Nephron (organoid): ENCODE measurements at regions not wholly inside any gene's neighbourhood (a gene's known extent, or its start where the extent isn't known, plus 50 kb on each side); places are given as distances from the start of the nearest gene placed in this dataset.
"Not testable (repeated sequence)": the region's sequence is repeated elsewhere in the genome, so short reads cannot be mapped to it uniquely, and the experiment has no call there.

Experiments used
- H3K27ac Mint-ChIP-seq, 3 experiments: 2 replicates each; pipeline ENCODE4 v1.8.0; 2020; ENCODE audit warnings: mixed read lengths in 3 of 3, mild to moderate bottlenecking in 2 of 3, moderate library complexity in 1 of 3
- H3K27me3 Mint-ChIP-seq: 2 replicates; pipeline ENCODE4 v1.8.0; 2021; ENCODE audit warnings: low read depth, mild to moderate bottlenecking, moderate library complexity, mixed read lengths
- H3K36me3 Mint-ChIP-seq: 2 replicates; pipeline ENCODE4 v1.8.0; 2020; ENCODE audit warnings: low read depth, mixed read lengths
- H3K4me1 Mint-ChIP-seq: 2 replicates; pipeline ENCODE4 v1.8.0; 2020; ENCODE audit warnings: mixed read lengths
- H3K4me3 Mint-ChIP-seq, 3 experiments: 2 replicates each; pipeline ENCODE4 v1.8.0; 2020; ENCODE audit warnings: mild to moderate bottlenecking in 3 of 3, mixed read lengths in 3 of 3, moderate library complexity in 2 of 3
- H3K9me3 Mint-ChIP-seq: 2 replicates; pipeline ENCODE4 v1.8.0; 2020; ENCODE audit warnings: mixed read lengths
- TF ChIP-seq, protein P1 (sequence below), 3 experiments: fragments of 200-600 bp; sonication (generic); IDR thresholded peaks; one replicate each; pipeline ENCODE4 v1.5.0; 2021; ENCODE audit warnings: antibody characterized with exemption in 3 of 3; ENCODE audit not compliant: unreplicated experiment in 3 of 3

DNA sequence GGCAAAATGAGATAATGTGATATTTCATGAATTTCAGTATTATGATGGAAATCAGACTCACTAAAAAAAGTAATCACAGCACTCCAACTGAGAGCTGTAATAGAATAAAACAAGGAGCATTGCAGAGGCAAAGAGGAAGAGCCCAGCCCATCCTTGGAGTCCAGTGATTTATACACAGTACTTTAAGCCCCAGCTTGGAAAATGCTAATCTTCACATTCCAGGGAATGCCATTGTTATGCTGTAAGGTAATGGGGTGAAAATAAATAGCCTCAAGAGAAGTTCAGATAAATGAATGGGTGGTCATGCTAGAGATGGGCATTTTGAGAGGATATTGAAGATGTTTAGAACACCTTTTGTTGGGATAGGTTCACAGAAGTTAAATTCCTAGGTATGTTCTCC, 190.3 kb upstream of the TAPT1 start:
- Mint-ChIP-seq H3K27me3 (no peaks in the 10 kb centered on the region), H3K4me3 (no peak overlapping the region), H3K9me3 (peaks cover 19% of the 10 kb centered on the region), H3K36me3 (peaks cover 15% of the 10 kb centered on the region), H3K27ac (peak overlapping the region in 1 of 3 experiments; percentile 67), H3K4me1 (peaks cover 44% of the 10 kb centered on the region)
- TF ChIP-seq, protein P1, sequence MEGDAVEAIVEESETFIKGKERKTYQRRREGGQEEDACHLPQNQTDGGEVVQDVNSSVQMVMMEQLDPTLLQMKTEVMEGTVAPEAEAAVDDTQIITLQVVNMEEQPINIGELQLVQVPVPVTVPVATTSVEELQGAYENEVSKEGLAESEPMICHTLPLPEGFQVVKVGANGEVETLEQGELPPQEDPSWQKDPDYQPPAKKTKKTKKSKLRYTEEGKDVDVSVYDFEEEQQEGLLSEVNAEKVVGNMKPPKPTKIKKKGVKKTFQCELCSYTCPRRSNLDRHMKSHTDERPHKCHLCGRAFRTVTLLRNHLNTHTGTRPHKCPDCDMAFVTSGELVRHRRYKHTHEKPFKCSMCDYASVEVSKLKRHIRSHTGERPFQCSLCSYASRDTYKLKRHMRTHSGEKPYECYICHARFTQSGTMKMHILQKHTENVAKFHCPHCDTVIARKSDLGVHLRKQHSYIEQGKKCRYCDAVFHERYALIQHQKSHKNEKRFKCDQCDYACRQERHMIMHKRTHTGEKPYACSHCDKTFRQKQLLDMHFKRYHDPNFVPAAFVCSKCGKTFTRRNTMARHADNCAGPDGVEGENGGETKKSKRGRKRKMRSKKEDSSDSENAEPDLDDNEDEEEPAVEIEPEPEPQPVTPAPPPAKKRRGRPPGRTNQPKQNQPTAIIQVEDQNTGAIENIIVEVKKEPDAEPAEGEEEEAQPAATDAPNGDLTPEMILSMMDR (IDR thresholded peaks at IDR 0.05; ENCODE audit: unreplicated experiment in 3 of 3) = no peak

DNA sequence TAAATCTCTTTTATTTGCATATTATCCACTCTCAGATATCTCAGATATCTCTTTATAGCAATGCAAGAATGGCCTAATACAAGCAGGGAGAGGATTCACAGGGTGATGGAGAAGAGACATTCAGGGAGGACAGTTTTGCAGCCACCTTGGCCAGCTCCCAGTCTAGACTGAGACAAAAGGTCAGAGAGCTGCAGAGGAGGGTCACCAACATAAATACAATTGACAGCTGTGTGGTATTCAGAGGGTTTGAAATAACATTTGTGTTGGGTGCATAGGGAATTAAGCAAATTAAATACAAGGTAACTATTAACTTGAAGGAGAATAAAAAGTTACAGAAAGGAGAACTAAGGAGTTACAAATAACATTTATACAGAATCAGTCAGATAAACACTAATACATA, 189.5 kb upstream of the TAPT1 start:
- Mint-ChIP-seq H3K9me3 (peaks cover 15% of the 10 kb centered on the region), H3K27ac (peak overlapping the region; percentile 34 to 67 (median 48)), H3K36me3 (peaks cover 11% of the 10 kb centered on the region), H3K27me3 (no peaks in the 10 kb centered on the region), H3K4me3 (no peak overlapping the region), H3K4me1 (peaks cover 49% of the 10 kb centered on the region)
- TF ChIP-seq, protein P1 (IDR thresholded peaks at IDR 0.05; ENCODE audit: unreplicated experiment in 3 of 3) = no peak

DNA sequence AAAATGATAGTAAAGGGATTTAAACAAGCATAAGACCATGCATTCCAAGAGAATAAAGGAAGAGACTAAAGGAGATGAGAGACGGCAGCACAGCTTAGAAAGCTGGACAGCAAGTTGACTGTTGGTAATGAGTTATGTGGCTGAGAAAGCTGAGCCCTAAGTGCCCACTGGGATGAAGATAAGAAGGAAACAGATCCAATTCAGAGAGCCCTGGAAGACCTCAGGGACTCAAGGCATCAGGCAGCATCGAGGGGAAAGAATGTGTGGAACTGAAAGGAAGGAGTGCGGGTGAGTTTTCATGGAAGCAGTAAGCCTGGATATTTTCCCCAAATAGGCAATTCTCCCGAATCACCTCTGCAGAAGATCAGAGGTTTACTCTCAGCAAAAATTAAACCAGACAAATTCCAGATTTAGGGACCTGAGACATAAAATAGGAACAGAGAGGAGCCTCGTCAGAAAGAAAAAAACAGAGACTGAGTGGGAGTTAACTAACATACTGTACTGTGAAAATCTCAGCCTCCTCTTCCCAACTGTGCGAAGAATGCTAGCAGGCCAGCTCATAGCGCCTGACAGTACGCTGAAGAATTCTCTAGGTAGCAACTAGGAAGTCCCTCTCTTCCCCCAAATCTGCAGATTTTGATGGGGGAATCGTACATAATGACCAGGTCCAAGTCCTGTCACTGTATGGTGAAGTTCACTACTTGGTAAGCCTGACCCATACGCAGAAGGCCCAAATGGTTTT, 187.7 kb upstream of the TAPT1 start:
- Mint-ChIP-seq H3K4me1 (peaks cover 49% of the 10 kb centered on the region), H3K27me3 (peaks cover 7% of the 10 kb centered on the region), H3K36me3 (no peaks in the 10 kb centered on the region), H3K27ac (peak overlapping the region; percentile 50 to 79 (median 70)), H3K9me3 (peaks cover 8% of the 10 kb centered on the region), H3K4me3 (peak overlapping the region in 2 of 3 experiments; percentile 2 to 45)
- TF ChIP-seq, protein P1 (IDR thresholded peaks at IDR 0.05; ENCODE audit: unreplicated experiment in 3 of 3) = no peak

DNA sequence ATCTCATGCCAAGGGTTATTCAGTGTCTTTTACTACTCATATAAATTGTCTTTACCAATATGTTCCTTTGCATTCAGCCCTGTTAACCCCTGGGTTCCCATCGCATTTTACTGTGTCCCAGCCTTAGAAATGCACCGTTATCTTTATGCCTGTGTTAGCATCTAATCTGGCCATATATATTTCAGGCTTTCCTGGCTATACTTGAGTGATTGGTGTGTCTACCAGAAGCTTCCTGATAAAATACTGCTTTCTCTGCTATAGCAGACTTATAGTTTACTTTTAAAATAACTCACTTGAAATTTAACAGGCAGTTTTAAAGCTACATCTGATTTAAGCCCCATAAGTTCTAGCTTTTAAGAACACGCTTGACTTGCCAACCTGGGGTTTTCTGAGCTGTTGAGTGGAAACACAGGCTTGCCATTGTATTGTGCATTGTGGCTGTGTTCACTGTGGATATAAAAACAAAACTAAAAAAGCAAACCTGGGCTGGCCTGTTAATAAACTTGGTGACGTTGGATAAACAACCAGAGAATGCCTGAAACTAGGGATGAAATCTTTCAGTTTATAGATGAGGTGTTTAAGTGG, 185.3 kb upstream of the TAPT1 start:
- Mint-ChIP-seq H3K36me3 (peaks cover 4% of the 10 kb centered on the region), H3K4me3 (no peak overlapping the region), H3K27ac (peak overlapping the region; percentile 67 to 72 (median 69)), H3K27me3 (peaks cover 9% of the 10 kb centered on the region), H3K4me1 (peaks cover 43% of the 10 kb centered on the region), H3K9me3 (peaks cover 11% of the 10 kb centered on the region)
- TF ChIP-seq, protein P1 (IDR thresholded peaks at IDR 0.05; ENCODE audit: unreplicated experiment in 3 of 3) = no peak

DNA sequence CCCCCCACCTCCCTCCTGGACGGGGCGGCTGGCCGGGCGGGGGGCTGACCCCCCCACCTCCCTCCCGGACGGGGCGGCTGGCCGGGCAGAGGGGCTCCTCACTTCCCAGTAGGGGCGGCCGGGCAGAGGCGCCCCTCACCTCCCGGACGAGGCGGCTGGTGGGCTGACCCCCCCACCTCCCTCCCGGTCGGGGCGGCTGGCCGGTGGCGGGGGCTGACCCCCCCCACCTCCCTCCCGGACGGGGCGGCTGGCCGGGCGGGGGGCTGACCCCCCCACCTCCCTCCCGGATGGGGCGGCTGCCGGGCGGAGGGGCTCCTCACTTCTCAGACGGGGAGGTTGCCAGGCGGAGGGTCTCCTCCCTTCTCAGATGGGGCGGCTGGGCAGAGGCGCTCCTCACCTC, 166.9 kb upstream of the TAPT1 start:
- H3K4me3 Mint-ChIP-seq, H3K27me3 Mint-ChIP-seq, H3K27ac Mint-ChIP-seq, H3K4me1 Mint-ChIP-seq: not testable (repeated sequence)
- H3K9me3 Mint-ChIP-seq = peaks cover 21% of the 10 kb centered on the region
- peaks cover 18% of the 10 kb centered on the region for H3K36me3 Mint-ChIP-seq

DNA sequence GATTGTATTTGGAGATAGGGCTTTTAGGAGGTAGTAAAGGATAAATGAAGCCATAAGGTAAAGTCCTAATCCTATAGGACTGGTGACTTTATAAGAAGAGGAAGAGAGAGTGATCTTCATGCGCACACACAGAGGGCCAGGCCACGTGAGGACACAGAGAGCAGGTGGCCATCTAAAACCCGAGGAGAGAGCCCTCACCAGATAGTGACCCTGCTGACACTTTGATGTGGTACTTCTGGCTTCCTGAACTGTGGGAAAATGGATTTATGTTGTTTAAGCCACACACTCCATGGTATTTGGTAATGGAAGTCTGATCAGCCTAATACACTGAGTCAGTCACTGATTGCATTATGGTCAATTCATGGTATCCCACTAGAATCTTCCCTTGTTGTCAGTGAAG, 164.9 kb upstream of the TAPT1 start:
- TF ChIP-seq, protein P1 (IDR thresholded peaks at IDR 0.05; ENCODE audit: unreplicated experiment in 3 of 3) = no peak

More for the DNA sequence above, 164.9 kb upstream of the TAPT1 start:
- no peak overlapping the region for H3K4me3 Mint-ChIP-seq
- peaks cover 18% of the 10 kb centered on the region for H3K36me3 Mint-ChIP-seq
- H3K9me3 Mint-ChIP-seq = peaks cover 21% of the 10 kb centered on the region
- H3K27me3 Mint-ChIP-seq = peaks cover 5% of the 10 kb centered on the region
- no peak overlapping the region for H3K27ac Mint-ChIP-seq
- H3K4me1 Mint-ChIP-seq = peaks cover 13% of the 10 kb centered on the region
